ENCODE measurements at regions not wholly inside any gene's neighbourhood (a gene's known extent, or its start where the extent isn't known, plus 50 kb on each side); places are given as distances from the start of the nearest gene placed in this dataset.
A peak's percentile ranks its signal among the peaks of the same experiment; 100 is the strongest.

DNA sequence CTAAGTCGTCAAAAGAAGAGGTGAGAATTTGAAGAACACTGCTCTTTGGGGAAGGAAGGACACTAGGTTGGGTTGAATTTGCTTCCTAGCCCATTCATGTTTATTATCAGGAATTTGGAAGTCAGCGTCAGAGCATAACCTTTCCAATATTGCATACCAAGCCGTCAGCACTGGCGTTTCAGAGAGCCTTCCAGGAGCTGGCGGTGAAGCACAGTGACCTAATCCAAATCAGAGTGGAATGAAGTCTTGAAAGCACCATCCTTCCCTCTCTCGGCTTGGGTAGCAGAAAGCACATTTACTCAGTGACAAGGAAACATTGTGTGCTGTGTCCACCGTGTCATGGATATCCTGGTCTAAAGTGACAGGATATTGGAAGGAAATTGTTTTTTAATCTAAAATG lies 240.3 kb upstream of the PELI2 start (continued):
- no peak for TF ChIP-seq REST (IDR thresholded peaks at IDR 0.05; ENCODE audit: unreplicated experiment)
- TF ChIP-seq ZNF331 (CRISPR knock-in tag; IDR thresholded peaks at IDR 0.05; ENCODE audit: low read depth): no peak
- no peak for TF ChIP-seq ZNF114 (CRISPR knock-in tag; IDR thresholded peaks at IDR 0.05)

- H4K20me1 ChIP-seq (replicated peaks; ENCODE audit: insufficient read depth): no peaks in the 10 kb centered on the region
- Mint-ChIP-seq H3K4me3 (no peak overlapping the region), H3K4me1 (peaks cover 17% of the 10 kb centered on the region), H3K27ac (peak overlapping the region; percentile 83; the same call in 1 of the 2 replicates), H3K9me3 (no peaks in the 10 kb centered on the region), H3K27me3 (ENCODE audit: insufficient read depth, low read depth, poor library complexity) (peaks cover 4% of the 10 kb centered on the region), H3K36me3 (ENCODE audit: low read depth) (peaks cover 3% of the 10 kb centered on the region; the same call in 1 of the 3 replicates)
- TF ChIP-seq NANOG (IDR thresholded peaks at IDR 0.05; ENCODE audit: borderline replicate concordance): peak; percentile 6; the same call in 1 of the 2 replicates
- TF ChIP-seq ZNF114 (CRISPR knock-in tag; IDR thresholded peaks at IDR 0.05): no peak
- H3K4me1 ChIP-seq (ENCODE audit: insufficient read depth): no peaks in the 10 kb centered on the region
- no peaks in the 10 kb centered on the region for H3K27me3 ChIP-seq (ENCODE audit: insufficient read depth)
- peak; percentile 35 for ATAC-seq
- H3K79me2 ChIP-seq (replicated peaks; ENCODE audit: insufficient read depth): no peaks in the 10 kb centered on the region
- H3K4me3 ChIP-seq: no peak overlapping the region
- no peak overlapping the region for H2AFZ ChIP-seq
- no peaks in the 10 kb centered on the region for H3F3A ChIP-seq (replicated peaks; ENCODE audit: low read depth)
- H3K36me3 ChIP-seq (ENCODE audit: insufficient read depth): no peaks in the 10 kb centered on the region
- no peak overlapping the region for H3K4me2 ChIP-seq
- H3K9me2 ChIP-seq (ENCODE audit: insufficient read depth): 0 out of 2 replicates have a peak, but pooled peaks cover 2% of the 10 kb centered on the region
- no peak overlapping the region for H3K27ac ChIP-seq (ENCODE audit: low read depth)
- peak; percentile 44 for DNase-seq (ENCODE audit: low spot score)
These were observed 236.5 kb upstream of the PELI2 start for GRCh38 chr14:55881577-55882241.

DNA sequence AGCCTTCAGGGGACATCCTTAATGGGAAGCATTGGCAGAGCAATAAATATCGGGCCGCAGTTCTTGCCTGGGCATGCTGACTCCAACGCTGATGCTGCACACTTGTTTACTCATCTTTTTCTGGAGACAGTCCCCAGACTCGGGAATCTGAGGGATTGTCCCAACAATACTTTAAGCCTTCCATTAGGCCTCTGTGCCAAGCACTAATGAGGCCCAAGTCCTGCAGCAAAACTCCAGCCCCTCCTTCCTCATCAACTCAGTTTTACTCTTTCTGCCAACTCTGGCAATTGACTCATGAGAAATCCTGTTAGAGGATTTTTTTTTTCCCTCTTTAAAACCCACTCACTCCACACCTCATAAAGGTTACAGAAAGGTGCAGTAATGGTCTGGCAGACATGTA lies 233.4 kb upstream of the PELI2 start:
- Histone ChIP-seq H4K20me1 (replicated peaks; ENCODE audit: insufficient read depth) (no peaks in the 10 kb centered on the region), H3K27me3 (ENCODE audit: insufficient read depth) (no peaks in the 10 kb centered on the region), H3K4me3 (no peak overlapping the region), H3K79me2 (replicated peaks; ENCODE audit: insufficient read depth) (no peaks in the 10 kb centered on the region), H3K36me3 (ENCODE audit: insufficient read depth) (no peaks in the 10 kb centered on the region), H3K4me1 (ENCODE audit: insufficient read depth) (0 out of 2 replicates have a peak, but pooled peaks cover 5% of the 10 kb centered on the region), H3K27ac (ENCODE audit: low read depth) (no peak overlapping the region), H2AFZ (no peak overlapping the region), H3K9me2 (ENCODE audit: insufficient read depth) (0 out of 2 replicates have a peak, but pooled peaks cover 2% of the 10 kb centered on the region), H3K4me2 (no peak overlapping the region), H3F3A (replicated peaks; ENCODE audit: low read depth) (no peaks in the 10 kb centered on the region)
- Mint-ChIP-seq H3K36me3 (ENCODE audit: low read depth) (peaks cover 3% of the 10 kb centered on the region; the same call in 1 of the 3 replicates), H3K27me3 (ENCODE audit: insufficient read depth, low read depth, poor library complexity) (peaks cover 5% of the 10 kb centered on the region), H3K27ac (no peak overlapping the region), H3K4me1 (peaks cover 20% of the 10 kb centered on the region), H3K4me3 (no peak overlapping the region), H3K9me3 (no peaks in the 10 kb centered on the region)
- no peak for DNase-seq (ENCODE audit: low spot score)
- ATAC-seq: no peak
- TF ChIP-seq CREB1 (CRISPR knock-in tag; IDR thresholded peaks at IDR 0.05; ENCODE audit: low read depth): no peak
- no peak for TF ChIP-seq ZNF462 (CRISPR knock-in tag; IDR thresholded peaks at IDR 0.05)
- no peak for TF ChIP-seq EZH2phosphoT487 (IDR thresholded peaks at IDR 0.05; ENCODE audit: unreplicated experiment)
- TF ChIP-seq JUNB (IDR thresholded peaks at IDR 0.05; ENCODE audit: unreplicated experiment): no peak
- TF ChIP-seq ZNF114 (CRISPR knock-in tag; IDR thresholded peaks at IDR 0.05): no peak
- TF ChIP-seq EZH2 (IDR thresholded peaks at IDR 0.05; ENCODE audit: low read depth, unreplicated experiment): no peak

All from GM23338 (cell line).